Naive thymus-derived CD8-positive, alpha-beta T cell (primary cell): ENCODE measurements at regions not wholly inside any gene's neighbourhood (a gene's known extent, or its start where the extent isn't known, plus 50 kb on each side); places are given as distances from the start of the nearest gene placed in this dataset.
A peak's percentile ranks its signal among the peaks of the same experiment; 100 is the strongest.
"Not testable (repeated sequence)": the region's sequence is repeated elsewhere in the genome, so short reads cannot be mapped to it uniquely, and the experiment has no call there.

Source experiments
- ATAC-seq, 2 donors: fragments of 150-1000 bp; cut with Tn5 transposase in 1 of 2; sonication (Bioruptor Pico), chemical (Tn5 transposase) in 1 of 2; 1 replicate in 1 of 2; 2 replicates in 1 of 2; pipeline ENCODE4 v1.10.0; 2021; ENCODE audit warnings: mild to moderate bottlenecking in 2 of 2, moderate library complexity in 2 of 2
- POLR2A ChIA-PET: fragments of 350-600 bp; sonication (Branson Sonifier 250); formaldehyde crosslinking; loops from one replicate; lab custom pipeline; 2021; ENCODE audit warnings: antibody characterized with exemption; lab: Charles Lee
- DNase-seq, 10 donors: peaks; one replicate each; pipeline versions ENCODE4 v3.0.0 to v3.0.0-alpha.2; 2020 to 2022
- H3K27ac Mint-ChIP-seq, 10 donors: one replicate each; pipeline ENCODE4 v1.8.0; 2020 to 2022; ENCODE audit warnings: mild to moderate bottlenecking in 10 of 10, mixed read lengths in 10 of 10, moderate library complexity in 4 of 10, inconsistent platforms in 1 of 10
- H3K27me3 Mint-ChIP-seq, 5 donors: one replicate each; pipeline ENCODE4 v1.8.0; 2021 to 2022; ENCODE audit warnings: mixed read lengths in 5 of 5
- H3K36me3 Mint-ChIP-seq, 3 donors: one replicate each; pipeline ENCODE4 v1.8.0; 2020 to 2022; ENCODE audit warnings: mixed read lengths in 3 of 3, mild to moderate bottlenecking in 2 of 3, inconsistent platforms in 1 of 3
- H3K4me1 Mint-ChIP-seq, 4 donors: one replicate each; pipeline ENCODE4 v1.8.0; 2021 to 2022; ENCODE audit warnings: mixed read lengths in 4 of 4
- H3K4me3 Mint-ChIP-seq, 10 donors: one replicate each; pipeline ENCODE4 v1.8.0; 2020 to 2022; ENCODE audit warnings: mild to moderate bottlenecking in 10 of 10, mixed read lengths in 10 of 10, moderate library complexity in 6 of 10, inconsistent platforms in 1 of 10
- H3K9me3 Mint-ChIP-seq, 9 donors: one replicate each; pipeline ENCODE4 v1.8.0; 2020 to 2022; ENCODE audit warnings: mixed read lengths in 9 of 9, mild to moderate bottlenecking in 3 of 9, inconsistent platforms in 1 of 9, moderate library complexity in 1 of 9

DNA sequence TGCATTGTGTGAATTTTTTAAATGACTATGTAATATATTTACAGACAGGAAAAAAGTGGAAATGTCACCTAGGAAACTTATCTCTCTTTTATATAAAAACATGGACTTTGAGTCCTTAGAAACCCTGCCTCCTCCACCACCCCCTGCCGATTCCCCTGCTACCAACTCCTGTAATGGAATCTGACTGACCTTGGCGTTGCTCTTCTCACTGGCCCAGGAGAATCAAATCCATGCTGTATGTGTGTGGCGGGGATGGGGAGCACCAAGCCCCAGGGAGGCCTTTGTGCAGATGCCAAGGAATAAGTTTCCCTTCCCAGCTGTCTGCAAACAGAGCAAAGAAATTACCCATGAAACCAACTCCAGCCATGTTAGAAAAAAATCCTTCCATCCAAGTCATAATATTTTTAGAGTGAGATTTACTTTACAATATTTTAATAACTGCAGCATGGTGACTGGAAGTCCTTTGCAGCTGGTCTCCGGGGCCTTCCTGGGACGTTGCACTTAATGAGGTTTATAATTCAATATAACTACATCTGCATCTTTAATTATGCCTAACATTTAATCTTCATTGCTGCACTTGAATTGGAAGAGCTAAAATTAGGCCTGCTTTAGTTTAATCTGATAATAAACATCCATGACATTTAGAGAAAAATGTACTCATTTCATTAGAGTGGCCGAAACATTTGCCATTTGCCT lies 111.4 kb upstream of the CACUL1 start:
- no peak overlapping the region for H3K4me3 Mint-ChIP-seq
- DNase-seq (no peak), ATAC-seq (no peak)
- POLR2A ChIA-PET, result no interaction called here
- H3K27me3 Mint-ChIP-seq, result peaks cover 5 to 11% (median 9%) of the 10 kb centered on the region in 5 donors
- H3K27ac Mint-ChIP-seq, result peak overlapping the region in 1 of 10 donors; percentile 36
- H3K9me3 Mint-ChIP-seq, result peaks cover 0 to 14% (median 0%) of the 10 kb centered on the region in 9 donors
- H3K36me3 Mint-ChIP-seq, result peaks cover 0 to 5% (median 0%) of the 10 kb centered on the region in 3 donors
- no peaks in the 10 kb centered on the region for H3K4me1 Mint-ChIP-seq

- POLR2A ChIA-PET, result no interaction called here
These were observed 113.0 kb upstream of the CACUL1 start for GRCh38 chr10:118867768-118868167.

DNA sequence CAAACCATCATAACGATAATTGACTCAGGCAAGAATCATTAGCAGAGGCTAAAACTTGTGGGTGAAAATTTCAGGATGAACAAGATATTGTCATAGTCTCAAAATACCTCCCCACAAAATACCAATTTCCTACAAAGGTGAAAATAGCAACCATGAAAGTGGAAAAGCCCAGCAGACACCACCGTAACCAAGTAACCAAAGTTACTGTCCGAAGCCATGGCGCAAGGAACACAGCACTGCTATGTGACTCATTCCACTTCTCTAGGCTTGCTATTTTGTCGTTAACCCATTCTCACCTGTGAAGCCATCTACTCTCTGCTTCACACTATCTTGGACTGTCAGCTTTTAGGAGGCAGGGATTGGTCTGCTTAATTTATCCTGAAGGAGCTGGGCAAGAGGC lies 113.8 kb upstream of the CACUL1 start:
- H3K27me3 Mint-ChIP-seq, result peaks cover 9 to 27% (median 10%) of the 10 kb centered on the region in 5 donors
- DNase-seq (no peak), ATAC-seq (no peak)
- no peaks in the 10 kb centered on the region for H3K36me3 Mint-ChIP-seq
- H3K9me3 Mint-ChIP-seq, result peaks cover 0 to 3% (median 0%) of the 10 kb centered on the region in 9 donors
- no peak overlapping the region for H3K27ac Mint-ChIP-seq
- POLR2A ChIA-PET, result no interaction called here
- H3K4me1 Mint-ChIP-seq, result no peaks in the 10 kb centered on the region
- H3K4me3 Mint-ChIP-seq, result no peak overlapping the region

More at GRCh38 chr10:118867768-118868167, 113.0 kb upstream of the CACUL1 start:
- Mint-ChIP-seq H3K36me3 (no peaks in the 10 kb centered on the region), H3K4me3 (no peak overlapping the region), H3K9me3 (peaks cover 0 to 11% (median 0%) of the 10 kb centered on the region in 9 donors), H3K27me3 (peaks cover 7 to 19% (median 8%) of the 10 kb centered on the region in 5 donors), H3K27ac (no peak overlapping the region), H3K4me1 (no peaks in the 10 kb centered on the region)
- no peak for DNase-seq
- ATAC-seq, result no peak

DNA sequence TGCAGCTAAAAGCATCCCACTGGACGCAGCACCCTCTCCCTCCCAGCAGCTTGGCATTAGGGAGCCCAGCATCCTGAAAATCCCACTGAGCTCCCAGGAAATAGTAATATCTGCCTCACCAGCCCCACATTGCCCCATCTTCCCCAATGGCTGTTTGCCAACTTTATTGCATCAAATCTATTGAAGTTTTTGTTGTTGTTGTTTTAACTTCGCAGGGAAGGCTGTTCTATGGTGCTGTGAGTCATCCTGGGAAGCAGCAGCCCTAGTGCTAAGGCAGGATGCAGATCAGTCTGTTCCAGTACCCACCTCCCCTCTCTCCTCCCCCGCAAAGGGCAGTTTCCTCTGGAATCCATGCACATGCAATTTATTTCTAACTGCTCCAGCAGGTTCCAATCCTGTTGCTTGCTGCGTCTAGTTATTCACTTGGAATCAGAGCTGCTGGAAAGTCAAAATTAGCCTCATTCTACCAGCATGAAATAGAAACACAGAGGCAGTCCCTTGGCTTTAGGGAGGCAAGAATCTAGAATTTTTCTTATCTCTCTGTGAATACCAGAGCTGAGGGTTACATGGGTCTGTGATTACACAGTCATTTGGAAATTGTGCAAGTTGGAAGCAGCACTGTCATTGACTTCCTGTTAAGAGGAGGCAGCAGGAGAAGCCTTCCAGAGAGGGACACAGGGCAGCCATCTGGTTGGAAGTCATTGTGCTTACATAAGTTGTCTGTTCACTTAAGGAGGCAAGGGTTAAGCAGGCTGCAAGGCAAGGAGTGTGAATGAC lies 115.9 kb upstream of the CACUL1 start:
- Mint-ChIP-seq H3K4me3 (no peak overlapping the region), H3K36me3 (peaks cover 0 to 3% (median 0%) of the 10 kb centered on the region in 3 donors), H3K9me3 (peaks cover 0 to 6% (median 2%) of the 10 kb centered on the region in 9 donors), H3K27me3 (peaks cover 12 to 48% (median 25%) of the 10 kb centered on the region in 5 donors), H3K4me1 (no peaks in the 10 kb centered on the region), H3K27ac (no peak overlapping the region)
- POLR2A ChIA-PET, result no interaction called here
- ATAC-seq (no peak), DNase-seq (no peak)

- Mint-ChIP-seq H3K4me3 (no peak overlapping the region), H3K4me1 (no peaks in the 10 kb centered on the region), H3K27ac (no peak overlapping the region), H3K36me3 (peaks cover 0 to 10% (median 2%) of the 10 kb centered on the region in 3 donors), H3K27me3 (peaks cover 15 to 55% (median 28%) of the 10 kb centered on the region in 5 donors), H3K9me3 (peaks cover 0 to 13% (median 4%) of the 10 kb centered on the region in 9 donors)
- no peak for DNase-seq
- POLR2A ChIA-PET, result no interaction called here
- no peak for ATAC-seq
These were observed 116.6 kb upstream of the CACUL1 start for GRCh38 chr10:118871244-118871865.

- peaks cover 2 to 20% (median 9%) of the 10 kb centered on the region in 9 donors for H3K9me3 Mint-ChIP-seq
- H3K4me1 Mint-ChIP-seq, result no peaks in the 10 kb centered on the region
- POLR2A ChIA-PET, result no interaction called here
- peaks cover 0 to 20% (median 6%) of the 10 kb centered on the region in 3 donors for H3K36me3 Mint-ChIP-seq
- ATAC-seq (no peak), DNase-seq (no peak)
- peaks cover 20 to 52% (median 31%) of the 10 kb centered on the region in 5 donors for H3K27me3 Mint-ChIP-seq
- no peak overlapping the region for H3K27ac Mint-ChIP-seq
- no peak overlapping the region for H3K4me3 Mint-ChIP-seq
These were observed 118.4 kb upstream of the CACUL1 start for GRCh38 chr10:118873091-118873737.

GRCh38 chr10:118873738-118874105 lies 119.0 kb upstream of the CACUL1 start:
- H3K4me1 Mint-ChIP-seq, result no peaks in the 10 kb centered on the region
- H3K9me3 Mint-ChIP-seq, result peaks cover 2 to 20% (median 9%) of the 10 kb centered on the region in 9 donors
- no peak overlapping the region for H3K4me3 Mint-ChIP-seq
- POLR2A ChIA-PET, result no interaction called here
- DNase-seq (no peak), ATAC-seq (no peak)
- H3K27ac Mint-ChIP-seq, result no peak overlapping the region
- H3K36me3 Mint-ChIP-seq, result peaks cover 0 to 20% (median 6%) of the 10 kb centered on the region in 3 donors
- peaks cover 20 to 52% (median 31%) of the 10 kb centered on the region in 5 donors for H3K27me3 Mint-ChIP-seq

- POLR2A ChIA-PET, result no interaction called here
- Mint-ChIP-seq H3K36me3 (peaks cover 0 to 20% (median 6%) of the 10 kb centered on the region in 3 donors), H3K4me1 (no peaks in the 10 kb centered on the region), H3K27ac (no peak overlapping the region), H3K27me3 (peaks cover 20 to 52% (median 31%) of the 10 kb centered on the region in 5 donors), H3K4me3 (no peak overlapping the region), H3K9me3 (peaks cover 2 to 21% (median 9%) of the 10 kb centered on the region in 9 donors)
- ATAC-seq, result no peak
- no peak for DNase-seq
These were observed 119.4 kb upstream of the CACUL1 start for GRCh38 chr10:118874171-118874570.

DNA sequence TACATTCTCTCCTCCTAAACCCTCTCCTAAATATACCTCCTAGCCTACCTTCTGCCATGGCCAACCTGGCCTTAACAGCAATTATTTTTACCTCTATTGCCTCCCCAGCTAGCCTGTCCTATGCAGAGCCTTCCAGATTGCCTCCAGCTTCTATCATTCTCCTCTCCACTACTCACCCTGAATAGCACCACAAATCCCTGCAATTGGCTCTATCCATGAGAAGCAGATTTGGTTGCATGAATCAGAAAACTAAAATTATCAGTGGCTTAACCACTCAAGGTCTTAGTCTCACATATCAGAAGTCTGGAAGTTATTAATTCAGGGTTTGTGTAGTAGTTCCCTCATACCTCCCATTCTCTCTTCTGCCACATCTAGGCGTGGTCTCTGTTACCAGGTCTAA lies 120.3 kb upstream of the CACUL1 start:
- DNase-seq, result no peak
- no peak overlapping the region for H3K4me3 Mint-ChIP-seq
- no peaks in the 10 kb centered on the region for H3K4me1 Mint-ChIP-seq
- no peak for ATAC-seq
- peaks cover 2 to 21% (median 9%) of the 10 kb centered on the region in 9 donors for H3K9me3 Mint-ChIP-seq
- H3K27me3 Mint-ChIP-seq, result peaks cover 19 to 52% (median 31%) of the 10 kb centered on the region in 5 donors
- H3K27ac Mint-ChIP-seq, result no peak overlapping the region
- POLR2A ChIA-PET, result no interaction called here
- H3K36me3 Mint-ChIP-seq, result peaks cover 0 to 20% (median 6%) of the 10 kb centered on the region in 3 donors

DNA sequence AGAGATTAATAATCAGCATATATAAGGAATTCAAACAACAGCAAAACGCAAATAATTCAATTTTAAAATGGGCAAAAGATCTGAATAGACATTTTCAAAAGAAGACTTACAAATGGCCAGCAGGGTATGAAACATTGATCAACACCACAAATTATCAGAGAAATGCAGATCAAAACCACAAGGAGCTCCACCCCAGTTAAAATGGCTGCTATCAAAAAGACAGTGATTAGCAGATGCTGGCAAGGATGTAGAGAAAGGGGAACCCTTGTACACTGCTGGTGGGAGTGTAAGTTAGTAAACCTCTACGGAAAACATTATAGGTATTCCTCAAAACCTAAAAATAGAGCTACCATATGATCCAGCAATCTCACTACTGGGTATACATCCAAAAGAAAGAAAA lies 128.0 kb upstream of the CACUL1 start:
- DNase-seq, result no peak
- Mint-ChIP-seq H3K27ac (no peak overlapping the region), H3K4me3 (no peak overlapping the region), H3K36me3 (no peaks in the 10 kb centered on the region), H3K9me3 (peaks cover 0 to 10% (median 0%) of the 10 kb centered on the region in 9 donors), H3K27me3 (peaks cover 0 to 15% (median 7%) of the 10 kb centered on the region in 5 donors), H3K4me1 (no peaks in the 10 kb centered on the region)
- POLR2A ChIA-PET, result no interaction called here
- ATAC-seq, result no peak

DNA sequence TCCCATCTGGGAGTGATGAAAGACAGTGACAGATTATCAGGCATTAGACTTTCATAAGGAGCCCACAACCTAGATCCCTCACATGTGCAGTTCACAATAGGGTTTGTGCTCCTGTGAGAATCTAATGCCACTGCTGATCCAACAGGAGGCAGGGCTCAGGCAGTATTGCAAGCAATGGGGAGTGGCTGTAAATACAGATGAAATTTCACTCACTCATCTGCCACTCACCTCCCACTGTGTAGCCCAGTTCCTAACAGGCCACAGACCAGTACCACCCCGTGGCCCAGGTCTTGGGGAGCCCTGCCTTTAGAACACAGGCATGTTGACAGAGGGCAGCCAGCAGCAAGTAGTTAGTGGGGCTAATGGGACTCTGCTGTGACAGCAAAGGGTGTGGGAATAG lies 137.3 kb upstream of the NANOS1 start:
- H3K4me1 Mint-ChIP-seq, result no peaks in the 10 kb centered on the region
- H3K27me3 Mint-ChIP-seq, result peaks cover 5 to 35% (median 11%) of the 10 kb centered on the region in 5 donors
- H3K36me3 Mint-ChIP-seq, result peaks cover 0 to 7% (median 0%) of the 10 kb centered on the region in 3 donors
- H3K9me3 Mint-ChIP-seq, result peaks cover 0 to 20% (median 10%) of the 10 kb centered on the region in 9 donors
- POLR2A ChIA-PET, result no interaction called here
- H3K27ac Mint-ChIP-seq, result no peak overlapping the region
- DNase-seq (no peak), ATAC-seq (no peak)
- H3K4me3 Mint-ChIP-seq, result no peak overlapping the region

DNA sequence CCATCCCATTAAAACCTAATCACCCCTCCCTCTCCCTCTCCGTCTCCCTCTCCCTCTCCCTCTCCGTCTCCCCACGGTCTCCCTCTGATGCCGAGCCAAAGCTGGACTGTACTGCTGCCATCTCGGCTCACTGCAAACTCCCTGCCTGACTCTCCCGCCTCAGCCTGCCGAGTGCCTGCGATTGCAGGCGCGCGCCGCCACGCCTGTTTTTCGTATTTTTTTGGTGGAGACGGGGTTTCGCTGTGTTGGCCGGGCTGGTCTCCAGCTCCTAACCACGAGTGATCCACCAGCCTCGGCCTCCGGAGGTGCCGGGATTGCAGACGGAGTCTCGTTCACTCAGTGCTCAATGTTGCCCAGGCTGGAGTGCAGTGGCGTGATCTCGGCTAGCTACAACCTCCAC lies 134.6 kb upstream of the NANOS1 start:
- POLR2A ChIA-PET, H3K4me3 Mint-ChIP-seq: not testable (repeated sequence)
- peaks cover 0 to 14% (median 9%) of the 10 kb centered on the region in 5 donors for H3K27me3 Mint-ChIP-seq

More for the DNA sequence above, 134.6 kb upstream of the NANOS1 start:
- H3K9me3 Mint-ChIP-seq, result peaks cover 0 to 20% (median 10%) of the 10 kb centered on the region in 9 donors
- H3K4me1 Mint-ChIP-seq, H3K36me3 Mint-ChIP-seq, ATAC-seq, H3K27ac Mint-ChIP-seq, DNase-seq: not testable (repeated sequence)
